Panc1 (cell line): ENCODE measurements at regions not wholly inside any gene's neighbourhood (a gene's known extent, or its start where the extent isn't known, plus 50 kb on each side); places are given as distances from the start of the nearest gene placed in this dataset.

Experiments
- CTCF ChIP-seq: fragments of 450-650 bp; IDR thresholded peaks from 2 replicates; pipeline ENCODE4 v1.5.1; 2017; ENCODE audit warnings: mild to moderate bottlenecking
- POLR2AphosphoS5 ChIP-seq: IDR thresholded peaks from 2 replicates; pipeline ENCODE4 v1.6.1; 2012; ENCODE audit warnings: mild to moderate bottlenecking, low read depth, low read length, moderate library complexity
- REST ChIP-seq, 2 experiments: IDR thresholded peaks; 2 replicates each; pipeline ENCODE4 v1.6.1; 2011 to 2012; ENCODE audit warnings: low read depth in 2 of 2, control low read depth in 1 of 2, low read length in 1 of 2, mild to moderate bottlenecking in 1 of 2, moderate library complexity in 1 of 2; ENCODE audit not compliant: insufficient read depth in 1 of 2
- SIN3A ChIP-seq: IDR thresholded peaks from 2 replicates; pipeline ENCODE4 v1.6.1; 2012; ENCODE audit warnings: low read depth, mild to moderate bottlenecking, low read length, moderate library complexity, borderline replicate concordance; ENCODE audit not compliant: insufficient read depth
- TCF7L2 ChIP-seq: IDR thresholded peaks from 2 replicates; pipeline ENCODE4 v1.6.1; 2011; ENCODE audit warnings: mild to moderate bottlenecking, low read depth, low read length, inconsistent platforms

GRCh38 chr2:156155319-156155718 is 177.2 kb downstream of the NR4A2 start:
- no peak for TF ChIP-seq CTCF
- no peak for TF ChIP-seq SIN3A
- TF ChIP-seq TCF7L2 = no peak
- no peak for TF ChIP-seq POLR2AphosphoS5
- no peak for TF ChIP-seq REST (IDR thresholded peaks at IDR 0.05; ENCODE audit: insufficient read depth in 1 of 2, low read depth in 2 of 2, low read length in 1 of 2)
